Smooth muscle cell (in vitro differentiated cells): ENCODE measurements at regions not wholly inside any gene's neighbourhood (a gene's known extent, or its start where the extent isn't known, plus 50 kb on each side); places are given as distances from the start of the nearest gene placed in this dataset.

Source experiments
- DNase-seq: peaks from one replicate; lab custom pipeline; 2025; ENCODE audit not compliant: unreplicated experiment; lab: John Stamatoyannopoulos, UW
- H2AFZ ChIP-seq: fragments of 200-600 bp; sonication (generic); 2 replicates; pipeline ENCODE4 v1.6.0; 2016; ENCODE audit warnings: antibody characterized with exemption, low read depth, mild to moderate bottlenecking
- H3F3A ChIP-seq: fragments of 200-600 bp; sonication (generic); 2 replicates; pipeline ENCODE4 v1.6.0; 2017; ENCODE audit warnings: antibody characterized with exemption, low read depth
- H3K27ac ChIP-seq: fragments of 200-600 bp; sonication (generic); 2 replicates; pipeline ENCODE4 v1.5.1; 2016; ENCODE audit warnings: low read depth, mild to moderate bottlenecking
- H3K27me3 ChIP-seq: fragments of 200-600 bp; sonication (generic); 2 replicates; pipeline ENCODE4 v1.6.1; 2016; ENCODE audit warnings: low read depth, mild to moderate bottlenecking
- H3K36me3 ChIP-seq: fragments of 200-600 bp; sonication (generic); 2 replicates; pipeline ENCODE4 v1.5.1; 2016; ENCODE audit warnings: low read depth
- H3K4me1 ChIP-seq: fragments of 200-600 bp; sonication (generic); 2 replicates; pipeline ENCODE4 v1.5.1; 2016; ENCODE audit warnings: low read depth
- H3K4me2 ChIP-seq: fragments of 200-600 bp; sonication (generic); 2 replicates; pipeline ENCODE4 v1.6.0; 2016; ENCODE audit warnings: mild to moderate bottlenecking
- H3K4me3 ChIP-seq: fragments of 200-600 bp; sonication (generic); 2 replicates; pipeline ENCODE4 v1.5.1; 2016; ENCODE audit warnings: mild to moderate bottlenecking
- H3K79me2 ChIP-seq: fragments of 200-600 bp; sonication (generic); 2 replicates; pipeline ENCODE4 v1.6.0; 2016; ENCODE audit warnings: low read depth, mild to moderate bottlenecking
- H3K9ac ChIP-seq: fragments of 200-600 bp; sonication (generic); 2 replicates; pipeline ENCODE4 v1.6.0; 2016; ENCODE audit warnings: low read depth
- H3K9me3 ChIP-seq: fragments of 200-600 bp; sonication (generic); replicated peaks from 2 replicates; pipeline ENCODE4 v1.5.1; 2016; ENCODE audit warnings: low read depth
- H4K20me1 ChIP-seq: fragments of 200-600 bp; sonication (generic); 2 replicates; pipeline ENCODE4 v1.6.0; 2016; ENCODE audit warnings: low read depth
- CTCF ChIP-seq: fragments of 200-600 bp; sonication (generic); IDR thresholded peaks from 2 replicates; pipeline ENCODE4 v1.5.1; 2017; ENCODE audit warnings: borderline replicate concordance, mild to moderate bottlenecking, antibody characterized with exemption; ENCODE audit not compliant: insufficient read depth, poor library complexity, severe bottlenecking
- WGBS: methylation state at CpG from one replicate; pipeline ENCODE4 v1.1.7; 2016; ENCODE audit warnings: low lambda C conversion rate; 5-methylcytosine and 5-hydroxymethylcytosine counted together

- H3K27ac ChIP-seq = no peak overlapping the region
- no peaks in the 10 kb centered on the region for H3K36me3 ChIP-seq
- H3K4me2 ChIP-seq = no peak overlapping the region
- no peak overlapping the region for H2AFZ ChIP-seq
- no peak overlapping the region for H3K4me3 ChIP-seq
- H3K79me2 ChIP-seq = no peaks in the 10 kb centered on the region
- no peak for TF ChIP-seq CTCF
- no peaks in the 10 kb centered on the region for H4K20me1 ChIP-seq
- no peaks in the 10 kb centered on the region for H3K4me1 ChIP-seq
- no peaks in the 10 kb centered on the region for H3F3A ChIP-seq
- H3K9ac ChIP-seq = no peak overlapping the region
- no peak for DNase-seq
- H3K27me3 ChIP-seq = no peaks in the 10 kb centered on the region
- H3K9me3 ChIP-seq = no peaks in the 10 kb centered on the region
Observed at GRCh38 chr4:66863481-66863880, 681.8 kb downstream of the CENPC start.

GRCh38 chr4:66855956-66856355 lies 689.3 kb downstream of the CENPC start:
- Histone ChIP-seq H3K79me2 (no peaks in the 10 kb centered on the region), H3K9me3 (no peaks in the 10 kb centered on the region), H2AFZ (no peak overlapping the region), H3K9ac (no peak overlapping the region), H3K36me3 (no peaks in the 10 kb centered on the region), H3K4me3 (no peak overlapping the region), H3K27ac (no peak overlapping the region), H3K4me1 (no peaks in the 10 kb centered on the region), H3K27me3 (no peaks in the 10 kb centered on the region), H3F3A (no peaks in the 10 kb centered on the region), H4K20me1 (no peaks in the 10 kb centered on the region), H3K4me2 (no peak overlapping the region)
- no peak for DNase-seq
- WGBS = 74% methylated on average over 1 of the region's 1 CpG
- no peak for TF ChIP-seq CTCF

- no peaks in the 10 kb centered on the region for H3K36me3 ChIP-seq
- no peak for TF ChIP-seq CTCF
- H3F3A ChIP-seq = no peaks in the 10 kb centered on the region
- H3K79me2 ChIP-seq = no peaks in the 10 kb centered on the region
- no peak overlapping the region for H3K4me2 ChIP-seq
- DNase-seq = no peak
- H3K9ac ChIP-seq = no peak overlapping the region
- H3K4me1 ChIP-seq = no peaks in the 10 kb centered on the region
- no peak overlapping the region for H2AFZ ChIP-seq
- 90% methylated on average over 3 of the region's 3 CpGs for WGBS
- H3K9me3 ChIP-seq = no peaks in the 10 kb centered on the region
- H3K27me3 ChIP-seq = no peaks in the 10 kb centered on the region
- H3K27ac ChIP-seq = no peak overlapping the region
- no peak overlapping the region for H3K4me3 ChIP-seq
- H4K20me1 ChIP-seq = no peaks in the 10 kb centered on the region
Observed at GRCh38 chr4:66853845-66854244, 691.5 kb downstream of the CENPC start.

GRCh38 chr4:66852843-66853242 lies 692.5 kb downstream of the CENPC start:
- H3K4me3 ChIP-seq = no peak overlapping the region
- no peaks in the 10 kb centered on the region for H3K27me3 ChIP-seq
- TF ChIP-seq CTCF = no peak
- no peaks in the 10 kb centered on the region for H3K36me3 ChIP-seq
- H3F3A ChIP-seq = no peaks in the 10 kb centered on the region
- no peaks in the 10 kb centered on the region for H3K9me3 ChIP-seq
- H3K27ac ChIP-seq = no peak overlapping the region
- no peak overlapping the region for H2AFZ ChIP-seq
- no peaks in the 10 kb centered on the region for H4K20me1 ChIP-seq
- H3K79me2 ChIP-seq = no peaks in the 10 kb centered on the region
- no peak overlapping the region for H3K4me2 ChIP-seq
- 64% methylated on average over 2 of the region's 2 CpGs for WGBS
- no peaks in the 10 kb centered on the region for H3K4me1 ChIP-seq
- no peak overlapping the region for H3K9ac ChIP-seq
- DNase-seq = no peak
